HG03175 (cell line): ENCODE measurements at regions not wholly inside any gene's neighbourhood (a gene's known extent, or its start where the extent isn't known, plus 50 kb on each side); places are given as distances from the start of the nearest gene placed in this dataset.

Source experiments
- ATAC-seq: cut with Tn5 transposase; IDR thresholded peaks from one replicate; pipeline ENCODE4 v1.9.1; 2021; ENCODE audit warnings: mild to moderate bottlenecking, moderate library complexity; ENCODE audit not compliant: unreplicated experiment

- ATAC-seq: no peak
Observed at GRCh38 chr15:35843498-35843897, 297.5 kb upstream of the DPH6 start.

GRCh38 chr15:35850284-35850683, 304.3 kb upstream of the DPH6 start:
- no peak for ATAC-seq

GRCh38 chr15:35851491-35851890, 305.5 kb upstream of the DPH6 start:
- ATAC-seq: no peak

GRCh38 chr15:35852818-35853624, 307.1 kb upstream of the DPH6 start:
- ATAC-seq: no peak

- ATAC-seq: no peak
Observed at GRCh38 chr15:35854316-35854715, 308.4 kb upstream of the DPH6 start.

GRCh38 chr15:35857567-35858226, 311.7 kb upstream of the DPH6 start:
- ATAC-seq: no peak

GRCh38 chr15:35858707-35859106, 312.7 kb upstream of the DPH6 start:
- no peak for ATAC-seq

- ATAC-seq: no peak
Observed at GRCh38 chr15:35863655-35864054, 317.7 kb upstream of the DPH6 start.

- no peak for ATAC-seq
Observed at GRCh38 chr15:35867356-35867755, 321.4 kb upstream of the DPH6 start.

GRCh38 chr15:35871282-35871681, 325.3 kb upstream of the DPH6 start:
- ATAC-seq: no peak

- no peak for ATAC-seq
Observed at GRCh38 chr15:35871812-35872211, 325.8 kb upstream of the DPH6 start.

- no peak for ATAC-seq
Observed at GRCh38 chr15:35872577-35872976, 326.6 kb upstream of the DPH6 start.

GRCh38 chr15:35874260-35874905, 328.4 kb upstream of the DPH6 start:
- no peak for ATAC-seq

GRCh38 chr15:35876762-35877161, 330.8 kb upstream of the DPH6 start:
- no peak for ATAC-seq

GRCh38 chr15:35880896-35881295, 334.9 kb upstream of the DPH6 start:
- no peak for ATAC-seq

- no peak for ATAC-seq
Observed at GRCh38 chr15:35885870-35886269, 339.9 kb upstream of the DPH6 start.

GRCh38 chr15:35886765-35887164, 340.8 kb upstream of the DPH6 start:
- no peak for ATAC-seq

GRCh38 chr15:35888815-35889214, 342.9 kb upstream of the DPH6 start:
- ATAC-seq: no peak

- no peak for ATAC-seq
Observed at GRCh38 chr15:35907511-35907910, 361.5 kb upstream of the DPH6 start.

- ATAC-seq: no peak
Observed at GRCh38 chr15:35909414-35909813, 363.4 kb upstream of the DPH6 start.

GRCh38 chr15:35910227-35910626, 364.3 kb upstream of the DPH6 start:
- ATAC-seq: no peak
